Stimulated activated CD8-positive, alpha-beta memory T cell treated with anti-CD3 and anti-CD28 coated beads, Interleukin-4, amount 100 ng/mL, for 4 hours (primary cell): ENCODE measurements at regions not wholly inside any gene's neighbourhood (a gene's known extent, or its start where the extent isn't known, plus 50 kb on each side); places are given as distances from the start of the nearest gene placed in this dataset.

Experiments used
- DNase-seq, 2 donors: peaks; one replicate each; pipeline ENCODE4 v3.0.0-alpha.2; 2020; ENCODE audit warnings: low read depth in 2 of 2, low spot score in 1 of 2

- no peak for DNase-seq
These were observed 458.0 kb upstream of the KIRREL3 start for GRCh38 chr11:127458561-127458960.

- no peak for DNase-seq
These were observed 454.3 kb upstream of the KIRREL3 start for GRCh38 chr11:127454856-127455255.

- no peak for DNase-seq
These were observed 452.0 kb upstream of the KIRREL3 start for GRCh38 chr11:127452533-127452932.

- no peak for DNase-seq
These were observed 451.3 kb upstream of the KIRREL3 start for GRCh38 chr11:127451861-127452260.

- no peak for DNase-seq
These were observed 447.5 kb upstream of the KIRREL3 start for GRCh38 chr11:127448101-127448500.

GRCh38 chr11:127445476-127445875 lies 444.9 kb upstream of the KIRREL3 start:
- no peak for DNase-seq

GRCh38 chr11:127443297-127443696 lies 442.7 kb upstream of the KIRREL3 start:
- no peak for DNase-seq

GRCh38 chr11:127440616-127441015 lies 440.0 kb upstream of the KIRREL3 start:
- DNase-seq = no peak

GRCh38 chr11:127425281-127425680 lies 424.7 kb upstream of the KIRREL3 start:
- no peak for DNase-seq

- DNase-seq = no peak
These were observed 424.1 kb upstream of the KIRREL3 start for GRCh38 chr11:127424661-127425060.

GRCh38 chr11:127420139-127420538 lies 419.6 kb upstream of the KIRREL3 start:
- DNase-seq = no peak

- DNase-seq = no peak
These were observed 412.3 kb upstream of the KIRREL3 start for GRCh38 chr11:127412722-127413380.

- DNase-seq = no peak
These were observed 411.7 kb upstream of the KIRREL3 start for GRCh38 chr11:127412234-127412633.

- no peak for DNase-seq
These were observed 410.7 kb upstream of the KIRREL3 start for GRCh38 chr11:127411283-127411682.

GRCh38 chr11:127395034-127395433 lies 394.5 kb upstream of the KIRREL3 start:
- no peak for DNase-seq

GRCh38 chr11:127393460-127393997 lies 393.0 kb upstream of the KIRREL3 start:
- no peak for DNase-seq

- no peak for DNase-seq
These were observed 392.0 kb upstream of the KIRREL3 start for GRCh38 chr11:127392575-127392974.

- no peak for DNase-seq
These were observed 389.9 kb upstream of the KIRREL3 start for GRCh38 chr11:127390465-127390864.

- DNase-seq = no peak
These were observed 384.5 kb upstream of the KIRREL3 start for GRCh38 chr11:127385071-127385470.

GRCh38 chr11:127383026-127383425 lies 382.5 kb upstream of the KIRREL3 start:
- DNase-seq = no peak

GRCh38 chr11:127381247-127381646 lies 380.7 kb upstream of the KIRREL3 start:
- DNase-seq = no peak

GRCh38 chr11:127379686-127380085 lies 379.1 kb upstream of the KIRREL3 start:
- DNase-seq = no peak

- DNase-seq = no peak
These were observed 375.7 kb upstream of the KIRREL3 start for GRCh38 chr11:127376301-127376700.
